ENCODE measurements at regions not wholly inside any gene's neighbourhood (a gene's known extent, or its start where the extent isn't known, plus 50 kb on each side); places are given as distances from the start of the nearest gene placed in this dataset.
A peak's percentile ranks its signal among the peaks of the same experiment; 100 is the strongest.

GRCh38 chr10:4535521-4535920 lies 290.5 kb upstream of the AKR1E2 start:
- Histone ChIP-seq H3K4me1 (peaks cover 0 to 9% (median 0%) of the 10 kb centered on the region in 9 donors), H3K27me3 (no peaks in the 10 kb centered on the region), H3K4me3 (no peak overlapping the region), H3K36me3 (no peaks in the 10 kb centered on the region), H3K27ac (no peak overlapping the region), H3K9me3 (peaks cover 0 to 38% (median 8%) of the 10 kb centered on the region in 11 donors)
- intact Hi-C loops (cut with DNase I): loop anchor here in 1 of 10 donors (10.0 kb wide), 1 partner anchor 89 kb away; no protein-coding TSS in a partner anchor
- 81 to 86% methylated on average over 4 of the region's 4 CpGs for WGBS, 2 donors
- ATAC-seq (no peak), DNase-seq (no peak)
- no peak for TF ChIP-seq CTCF (IDR thresholded peaks at IDR 0.05)

- intact Hi-C loops (cut with DNase I): loop anchor here in 1 of 10 donors (10.0 kb wide), 1 partner anchor 91 kb away; no protein-coding TSS in a partner anchor
- H3K27me3 ChIP-seq: no peaks in the 10 kb centered on the region
- no peak for TF ChIP-seq CTCF (IDR thresholded peaks at IDR 0.05)
- peaks cover 0 to 9% (median 0%) of the 10 kb centered on the region in 9 donors for H3K4me1 ChIP-seq
- no peaks in the 10 kb centered on the region for H3K36me3 ChIP-seq
- H3K27ac ChIP-seq: peak overlapping the region in 1 of 10 donors; percentile 67
- no peak for ATAC-seq
- H3K4me3 ChIP-seq: no peak overlapping the region
- peaks cover 0 to 21% (median 8%) of the 10 kb centered on the region in 11 donors for H3K9me3 ChIP-seq
- no peak for DNase-seq
- WGBS, 2 donors: 92 to 95% methylated on average over 6 of the region's 6 CpGs
These were observed 292.4 kb upstream of the AKR1E2 start for GRCh38 chr10:4533621-4534020.

- H3K9me3 ChIP-seq: peaks cover 0 to 20% (median 8%) of the 10 kb centered on the region in 11 donors
- 67 to 72% methylated on average over 1 of the region's 1 CpG for WGBS, 2 donors
- H3K4me3 ChIP-seq: no peak overlapping the region
- intact Hi-C loops (cut with DNase I): loop anchor here in 1 of 10 donors (10.0 kb wide), 1 partner anchor 92 kb away; no protein-coding TSS in a partner anchor
- peaks cover 0 to 9% (median 0%) of the 10 kb centered on the region in 9 donors for H3K4me1 ChIP-seq
- TF ChIP-seq CTCF (IDR thresholded peaks at IDR 0.05): no peak
- ATAC-seq: no peak
- DNase-seq: no peak
- peak overlapping the region in 3 of 10 donors; percentile 13 to 67 (median 31) for H3K27ac ChIP-seq
- H3K36me3 ChIP-seq: no peaks in the 10 kb centered on the region
- H3K27me3 ChIP-seq: no peaks in the 10 kb centered on the region
These were observed 293.0 kb upstream of the AKR1E2 start for GRCh38 chr10:4532976-4533375.

GRCh38 chr10:4532467-4532866 lies 293.5 kb upstream of the AKR1E2 start:
- Histone ChIP-seq H3K4me1 (peaks cover 0 to 9% (median 0%) of the 10 kb centered on the region in 9 donors), H3K36me3 (no peaks in the 10 kb centered on the region), H3K27ac (peak overlapping the region in 3 of 10 donors; percentile 13 to 67 (median 31)), H3K4me3 (no peak overlapping the region), H3K27me3 (no peaks in the 10 kb centered on the region), H3K9me3 (peaks cover 0 to 14% (median 5%) of the 10 kb centered on the region in 11 donors)
- ATAC-seq (peak in 1 of 8 donors; percentile 31), DNase-seq (no peak)
- 74 to 77% methylated on average over 3 of the region's 3 CpGs for WGBS, 2 donors
- intact Hi-C loops (cut with DNase I): loop anchor here in 1 of 10 donors (10.0 kb wide), 1 partner anchor 92 kb away; no protein-coding TSS in a partner anchor
- TF ChIP-seq CTCF (IDR thresholded peaks at IDR 0.05): no peak
